Ishikawa (cell line): ENCODE measurements at regions not wholly inside any gene's neighbourhood (a gene's known extent, or its start where the extent isn't known, plus 50 kb on each side); places are given as distances from the start of the nearest gene placed in this dataset.

Experiments used
- CEBPB ChIP-seq: IDR thresholded peaks from 2 replicates; pipeline ENCODE4 v1.6.1; 2012
- CREB1 ChIP-seq: IDR thresholded peaks from 2 replicates; pipeline ENCODE4 v1.6.1; 2012; ENCODE audit warnings: low read depth
- EGR1 ChIP-seq: IDR thresholded peaks from 2 replicates; pipeline ENCODE4 v1.6.1; 2012
- EP300 ChIP-seq: IDR thresholded peaks from 2 replicates; pipeline ENCODE4 v1.6.1; 2012; ENCODE audit warnings: borderline replicate concordance
- FOXM1 ChIP-seq: IDR thresholded peaks from 2 replicates; pipeline ENCODE4 v1.6.1; 2012; ENCODE audit warnings: low read depth, borderline replicate concordance
- NFIC ChIP-seq: IDR thresholded peaks from 2 replicates; pipeline ENCODE4 v1.6.1; 2012
- RAD21 ChIP-seq: IDR thresholded peaks from 2 replicates; pipeline ENCODE4 v1.6.1; 2012; ENCODE audit warnings: low read depth
- REST ChIP-seq: IDR thresholded peaks from 2 replicates; pipeline ENCODE4 v1.6.1; 2012; ENCODE audit warnings: low read depth, mild to moderate bottlenecking
- TAF1 ChIP-seq: IDR thresholded peaks from 2 replicates; pipeline ENCODE4 v1.6.1; 2012; ENCODE audit warnings: low read depth, mild to moderate bottlenecking
- TCF12 ChIP-seq: IDR thresholded peaks from 2 replicates; pipeline ENCODE4 v1.6.1; 2012; ENCODE audit warnings: low read depth
- TEAD4 ChIP-seq: IDR thresholded peaks from 2 replicates; pipeline ENCODE4 v1.6.1; 2012
- YY1 ChIP-seq: IDR thresholded peaks from 2 replicates; pipeline ENCODE4 v1.6.1; 2012; ENCODE audit warnings: low read depth
- ZBTB7A ChIP-seq: IDR thresholded peaks from 2 replicates; pipeline ENCODE4 v1.6.1; 2012; ENCODE audit warnings: low read depth
- TF ChIP-seq, protein P1 (sequence below): IDR thresholded peaks from 2 replicates; pipeline ENCODE4 v1.6.1; 2012
- TF ChIP-seq, protein P2 (sequence below): IDR thresholded peaks from 2 replicates; pipeline ENCODE4 v1.6.1; 2012

GRCh38 chr13:40389081-40389641 lies 277.3 kb downstream of the FOXO1 start:
- TF ChIP-seq TAF1 (no peak), YY1 (no peak), ZBTB7A (no peak), TEAD4 (no peak), RAD21 (no peak), EGR1 (no peak), CREB1 (no peak), TCF12 (no peak), FOXM1 (no peak), CEBPB (no peak), EP300 (no peak)
- TF ChIP-seq, protein P1, sequence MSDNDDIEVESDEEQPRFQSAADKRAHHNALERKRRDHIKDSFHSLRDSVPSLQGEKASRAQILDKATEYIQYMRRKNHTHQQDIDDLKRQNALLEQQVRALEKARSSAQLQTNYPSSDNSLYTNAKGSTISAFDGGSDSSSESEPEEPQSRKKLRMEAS, result no peak
- TF ChIP-seq, protein P2, sequence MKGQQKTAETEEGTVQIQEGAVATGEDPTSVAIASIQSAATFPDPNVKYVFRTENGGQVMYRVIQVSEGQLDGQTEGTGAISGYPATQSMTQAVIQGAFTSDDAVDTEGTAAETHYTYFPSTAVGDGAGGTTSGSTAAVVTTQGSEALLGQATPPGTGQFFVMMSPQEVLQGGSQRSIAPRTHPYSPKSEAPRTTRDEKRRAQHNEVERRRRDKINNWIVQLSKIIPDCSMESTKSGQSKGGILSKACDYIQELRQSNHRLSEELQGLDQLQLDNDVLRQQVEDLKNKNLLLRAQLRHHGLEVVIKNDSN, result no peak

GRCh38 chr13:40390401-40390916 lies 276.0 kb downstream of the FOXO1 start:
- TF ChIP-seq YY1, result no peak
- no peak for TF ChIP-seq CEBPB
- TF ChIP-seq TAF1, result no peak
- no peak for TF ChIP-seq NFIC
- no peak for TF ChIP-seq CREB1
- no peak for TF ChIP-seq TCF12
- TF ChIP-seq FOXM1, result no peak
- TF ChIP-seq, protein P2, result no peak
- TF ChIP-seq RAD21, result no peak
- TF ChIP-seq, protein P1, result no peak
- TF ChIP-seq EGR1, result no peak
- no peak for TF ChIP-seq TEAD4
- no peak for TF ChIP-seq REST
- TF ChIP-seq ZBTB7A, result no peak
- TF ChIP-seq EP300, result no peak

- TF ChIP-seq CREB1 (no peak), RAD21 (no peak)
These were observed 274.7 kb downstream of the FOXO1 start for GRCh38 chr13:40391788-40392187.

- TF ChIP-seq YY1 (no peak), EGR1 (no peak)
- TF ChIP-seq, protein P1, result no peak
These were observed 272.0 kb downstream of the FOXO1 start for GRCh38 chr13:40394304-40394985.

- TF ChIP-seq FOXM1 (no peak), EGR1 (no peak), CEBPB (peak; percentile 26; the same call in 1 of the 2 replicates)
These were observed 268.4 kb downstream of the FOXO1 start for GRCh38 chr13:40398065-40398464.

GRCh38 chr13:40399756-40400155 lies 266.7 kb downstream of the FOXO1 start:
- TF ChIP-seq RAD21 (no peak), EP300 (no peak), TCF12 (no peak), TAF1 (no peak), CEBPB (no peak), FOXM1 (no peak), ZBTB7A (no peak), NFIC (no peak), CREB1 (no peak), TEAD4 (no peak), REST (no peak), EGR1 (no peak), YY1 (no peak)
- TF ChIP-seq, protein P2, result no peak
- TF ChIP-seq, protein P1, result no peak
